ENCODE measurements at regions not wholly inside any gene's neighbourhood (a gene's known extent, or its start where the extent isn't known, plus 50 kb on each side); places are given as distances from the start of the nearest gene placed in this dataset.
"Not testable (repeated sequence)": the region's sequence is repeated elsewhere in the genome, so short reads cannot be mapped to it uniquely, and the experiment has no call there.

DNA sequence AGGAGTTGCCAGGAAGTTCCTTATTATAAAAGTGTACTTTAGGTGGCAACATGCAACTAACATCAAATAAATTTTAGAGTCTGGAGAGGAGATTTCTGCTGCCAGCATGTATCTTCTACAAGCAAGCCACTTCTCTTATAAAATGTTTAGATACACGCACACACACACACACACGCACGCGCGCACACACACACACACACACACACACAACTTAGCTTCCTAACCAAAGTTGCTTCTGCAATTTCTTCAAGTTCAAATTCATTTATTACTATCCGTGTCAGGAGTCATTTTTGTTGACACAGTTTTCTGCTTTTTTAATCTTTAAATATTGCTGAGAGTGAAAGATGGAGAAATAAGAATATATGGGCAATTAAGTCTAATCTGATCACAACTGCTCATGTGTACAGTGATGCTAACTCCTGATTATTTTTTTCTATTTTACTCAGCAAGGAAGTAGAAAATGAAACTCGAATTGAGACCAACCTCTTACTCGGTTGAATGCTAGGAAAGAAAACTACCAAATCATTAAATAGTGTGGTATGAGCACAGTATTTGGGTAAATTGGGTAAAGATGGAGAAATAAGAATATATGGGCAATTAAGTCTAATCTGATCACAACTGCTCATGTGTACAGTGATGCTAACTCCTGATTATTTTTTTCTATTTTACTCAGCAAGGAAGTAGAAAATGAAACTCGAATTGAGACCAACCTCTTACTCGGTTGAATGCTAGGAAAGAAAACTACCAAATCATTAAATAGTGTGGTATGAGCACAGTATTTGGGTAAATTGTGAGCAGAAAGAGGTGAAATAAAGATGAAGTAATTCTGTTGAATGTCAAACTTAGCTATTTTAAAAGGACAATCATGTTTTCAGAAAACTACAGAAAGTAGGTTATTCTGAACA lies 554.1 kb upstream of the MBL2 start:
- DNase-seq = not testable (repeated sequence)

GRCh38 chr10:53325066-53325465 lies 552.5 kb upstream of the MBL2 start:
- no peak for DNase-seq

DNA sequence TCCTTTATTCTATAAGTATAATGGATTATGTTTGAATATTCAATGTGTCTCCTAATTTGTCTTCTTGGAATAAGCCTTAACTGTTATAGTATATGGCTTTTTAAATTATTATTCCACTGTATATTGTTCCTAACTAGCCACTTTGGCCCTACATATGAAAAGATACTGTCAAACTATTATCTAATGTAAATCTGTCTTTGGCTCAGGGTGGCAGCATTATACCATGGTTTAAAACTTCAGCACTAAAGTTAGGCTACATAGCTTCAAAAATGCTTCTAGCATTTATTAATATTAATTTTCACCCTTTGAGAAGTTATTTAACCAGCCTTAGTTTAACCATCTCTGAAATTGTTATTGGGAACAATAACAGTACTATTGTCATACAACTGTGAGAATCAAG lies 543.1 kb upstream of the MBL2 start:
- DNase-seq = no peak

DNA sequence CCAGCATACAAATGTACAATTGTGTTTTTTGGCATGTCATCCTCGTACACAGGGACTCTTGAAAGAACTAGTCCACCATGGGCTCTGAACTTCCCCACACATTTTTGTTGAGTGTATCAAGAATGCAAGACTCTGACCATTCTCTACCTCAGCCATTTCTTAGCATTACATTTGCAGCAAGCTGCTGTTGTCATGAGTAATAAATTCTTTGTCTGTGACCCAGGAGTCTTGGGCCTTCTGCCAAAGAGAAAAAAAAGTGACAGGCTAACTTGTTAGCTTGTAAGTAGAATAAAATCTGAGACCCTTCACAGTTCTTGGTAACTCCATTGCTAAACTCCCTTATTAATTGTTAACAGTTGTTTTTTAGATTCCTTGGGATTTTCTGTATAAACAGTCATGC lies 542.3 kb upstream of the MBL2 start:
- no peak for DNase-seq

DNA sequence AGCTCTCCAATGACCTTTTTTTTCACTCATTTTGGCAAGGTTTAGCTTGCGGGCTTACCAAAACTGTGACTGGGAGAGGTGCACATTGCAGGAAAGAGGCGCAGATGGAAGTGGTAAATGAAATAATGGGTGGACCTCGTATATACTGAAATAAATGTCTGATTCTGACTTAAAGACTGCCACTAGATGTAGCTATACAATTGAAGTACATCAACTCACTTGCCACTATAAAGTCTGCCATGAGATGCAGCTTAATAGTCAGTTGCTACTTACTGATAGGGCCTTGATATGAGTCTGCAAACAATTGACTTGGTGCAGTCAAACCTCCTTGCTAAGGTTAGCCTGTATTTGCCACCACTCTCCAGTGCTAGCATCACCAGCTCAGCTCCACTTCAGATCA lies 525.9 kb upstream of the MBL2 start:
- no peak for DNase-seq

GRCh38 chr10:53284615-53285182 lies 512.1 kb upstream of the MBL2 start:
- no peak for DNase-seq

- DNase-seq = no peak
Observed at GRCh38 chr10:53276797-53277196, 504.2 kb upstream of the MBL2 start.

- DNase-seq = no peak
Observed at GRCh38 chr10:53269482-53269881, 496.9 kb upstream of the MBL2 start.

DNA sequence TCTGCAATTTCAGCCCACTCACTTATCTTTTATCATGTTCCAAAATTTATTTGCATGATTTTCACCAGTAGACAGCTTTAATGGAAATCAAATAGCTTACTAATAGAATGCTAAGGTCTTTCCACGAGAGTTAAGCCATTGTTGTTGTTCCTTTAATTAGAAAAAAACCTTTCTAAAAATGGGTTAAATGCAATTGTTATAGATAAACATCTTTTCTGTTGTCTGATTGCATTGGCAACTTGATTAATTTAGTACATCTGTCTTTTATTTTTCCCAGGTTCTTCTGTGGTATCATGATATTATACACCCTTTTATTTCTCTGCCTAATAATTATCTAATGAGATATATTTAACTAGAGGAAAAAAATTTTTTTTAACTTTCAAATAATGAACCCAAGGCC lies 487.6 kb upstream of the MBL2 start:
- DNase-seq = no peak

- no peak for DNase-seq
Observed at GRCh38 chr10:53256623-53257022, 484.0 kb upstream of the MBL2 start.

- no peak for DNase-seq
Observed at GRCh38 chr10:53255661-53256205, 483.1 kb upstream of the MBL2 start.

GRCh38 chr10:53253221-53253620 lies 480.6 kb upstream of the MBL2 start:
- DNase-seq = no peak

DNA sequence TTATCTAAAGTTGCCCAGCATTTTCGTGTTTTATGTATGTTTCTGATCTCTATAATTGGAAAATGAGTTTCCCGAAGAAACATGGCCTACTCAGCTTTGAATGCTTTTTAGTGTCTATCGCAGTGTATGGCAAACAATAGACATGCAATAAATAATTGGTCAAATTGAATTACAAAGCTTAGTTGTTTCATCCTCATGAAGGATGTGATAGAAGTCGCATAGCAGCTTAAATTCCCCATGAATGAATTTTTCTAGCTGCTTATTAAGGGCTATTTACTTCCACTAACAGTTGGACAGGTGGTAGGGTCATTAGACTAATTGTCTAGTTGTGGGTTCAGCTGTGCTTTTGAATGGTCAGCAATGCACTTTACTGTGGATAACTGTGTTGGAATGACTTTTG lies 467.3 kb upstream of the MBL2 start:
- no peak for DNase-seq

- no peak for DNase-seq
Observed at GRCh38 chr10:53236941-53237340, 464.4 kb upstream of the MBL2 start.

DNA sequence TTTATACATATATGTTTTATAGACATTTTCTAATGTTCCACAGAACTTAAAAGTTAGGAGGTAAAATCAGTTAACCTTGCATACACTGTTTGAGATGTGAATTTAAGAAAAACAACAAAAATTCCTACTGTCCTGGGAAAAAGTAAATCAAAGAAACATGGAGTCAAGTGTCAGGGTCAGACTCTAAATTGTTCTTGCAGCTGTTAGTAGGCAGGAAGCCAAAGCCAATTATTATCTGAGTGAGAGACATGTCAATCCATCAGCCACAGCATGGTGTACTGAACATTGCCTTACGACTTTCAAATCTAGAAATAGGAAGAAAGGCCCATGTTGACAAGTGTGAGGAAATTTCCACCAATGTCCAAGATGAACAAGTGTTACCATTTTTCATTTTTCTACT lies 461.2 kb upstream of the MBL2 start:
- DNase-seq = no peak

- DNase-seq = no peak
Observed at GRCh38 chr10:53230651-53231050, 458.1 kb upstream of the MBL2 start.

- DNase-seq = peak; percentile 26
Observed at GRCh38 chr10:53223851-53224250, 451.3 kb upstream of the MBL2 start.

GRCh38 chr10:53222806-53223205 lies 450.2 kb upstream of the MBL2 start:
- no peak for DNase-seq

GRCh38 chr10:53209944-53210611 lies 437.5 kb upstream of the MBL2 start:
- no peak for DNase-seq

GRCh38 chr10:53183733-53184132 lies 411.1 kb upstream of the MBL2 start:
- no peak for DNase-seq

DNA sequence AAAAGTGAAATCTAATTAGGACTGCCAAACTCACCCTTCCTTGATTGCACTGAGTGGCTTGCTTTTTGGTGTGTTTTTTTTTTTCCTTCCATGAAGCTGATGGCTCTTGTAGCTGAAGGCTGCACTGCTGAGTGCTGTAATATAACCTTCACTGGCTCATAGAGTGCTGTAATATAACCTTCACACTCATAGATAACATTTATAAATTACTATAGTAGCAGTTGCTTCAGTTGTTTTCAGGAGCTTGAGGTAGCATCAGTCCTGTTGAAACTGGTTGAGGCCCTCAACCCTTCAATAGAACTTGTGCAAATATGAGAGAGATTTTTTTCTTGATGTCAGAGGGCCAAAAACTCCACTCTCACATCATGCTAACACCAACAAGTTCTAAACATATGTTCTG lies 404.9 kb upstream of the MBL2 start:
- DNase-seq = no peak

- DNase-seq = no peak
Observed at GRCh38 chr10:53166325-53166724, 393.7 kb upstream of the MBL2 start.

DNA sequence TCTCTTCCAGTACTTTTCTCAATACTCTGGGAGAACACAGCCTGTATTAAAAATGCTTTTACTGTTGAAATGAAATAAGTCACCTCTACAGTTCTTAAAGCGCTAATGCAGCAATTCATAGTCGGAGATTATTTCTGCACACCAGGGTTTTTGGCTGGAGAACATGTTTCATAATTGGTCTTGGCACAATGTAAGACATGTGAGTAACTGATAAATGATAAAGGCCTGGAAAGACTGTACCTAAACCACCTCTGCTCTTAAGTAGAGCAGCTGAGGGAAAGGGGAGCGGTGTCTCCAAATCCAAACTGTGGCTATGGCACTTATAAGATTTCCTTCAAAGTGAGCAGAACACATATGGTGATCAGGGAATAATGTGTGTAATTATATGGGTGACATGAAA lies 390.3 kb upstream of the MBL2 start:
- no peak for DNase-seq

DNA sequence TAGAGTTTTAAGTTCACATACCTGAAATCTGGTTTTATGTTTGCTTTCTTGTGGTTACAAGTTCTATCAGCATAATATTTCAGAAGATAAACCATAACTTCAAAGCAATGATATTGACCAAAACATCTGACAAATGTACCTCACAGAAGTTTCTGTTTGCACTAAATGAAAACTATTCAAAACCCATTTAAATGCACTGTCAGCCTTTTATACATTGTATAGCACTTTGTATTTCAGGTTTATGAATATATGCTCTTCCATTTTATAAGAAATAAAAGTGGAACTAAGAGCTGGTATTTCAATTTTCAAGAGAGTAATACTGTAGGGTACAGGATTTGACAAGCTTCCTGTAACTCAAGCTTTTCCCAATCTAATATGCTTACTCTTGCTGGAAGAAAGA lies 388.6 kb upstream of the MBL2 start:
- DNase-seq = no peak

Measured in femur (tissue), 1 donor.